Endothelial cell (in vitro differentiated cells): ENCODE measurements at regions not wholly inside any gene's neighbourhood (a gene's known extent, or its start where the extent isn't known, plus 50 kb on each side); places are given as distances from the start of the nearest gene placed in this dataset.

Experiments
- DNase-seq: peaks from one replicate; pipeline ENCODE4 v3.0.0; 2021; ENCODE audit warnings: low spot score
- H3K27ac Mint-ChIP-seq: one replicate; pipeline ENCODE4 v1.8.0; 2021; ENCODE audit warnings: mixed read lengths, inconsistent platforms; ENCODE audit not compliant: unreplicated experiment
- H3K27me3 Mint-ChIP-seq: one replicate; pipeline ENCODE4 v1.8.0; 2021; ENCODE audit warnings: mild to moderate bottlenecking, moderate library complexity, mixed read lengths, inconsistent platforms; ENCODE audit not compliant: unreplicated experiment
- H3K36me3 Mint-ChIP-seq: one replicate; pipeline ENCODE4 v1.8.0; 2021; ENCODE audit warnings: mild to moderate bottlenecking, low read depth, mixed read lengths, inconsistent platforms; ENCODE audit not compliant: unreplicated experiment
- H3K4me1 Mint-ChIP-seq: one replicate; pipeline ENCODE4 v1.8.0; 2021; ENCODE audit warnings: mild to moderate bottlenecking, mixed read lengths, inconsistent platforms; ENCODE audit not compliant: unreplicated experiment
- H3K4me3 Mint-ChIP-seq: one replicate; pipeline ENCODE4 v1.8.0; 2021; ENCODE audit warnings: mild to moderate bottlenecking, mixed read lengths, inconsistent platforms; ENCODE audit not compliant: unreplicated experiment
- H3K9me3 Mint-ChIP-seq: one replicate; pipeline ENCODE4 v1.8.0; 2021; ENCODE audit warnings: mixed read lengths, inconsistent platforms; ENCODE audit not compliant: unreplicated experiment
- TF ChIP-seq, protein P1 (sequence below): fragments of 200-600 bp; sonication (generic); IDR thresholded peaks from one replicate; pipeline ENCODE4 v1.5.0; 2021; ENCODE audit warnings: antibody characterized with exemption; ENCODE audit not compliant: unreplicated experiment

DNA sequence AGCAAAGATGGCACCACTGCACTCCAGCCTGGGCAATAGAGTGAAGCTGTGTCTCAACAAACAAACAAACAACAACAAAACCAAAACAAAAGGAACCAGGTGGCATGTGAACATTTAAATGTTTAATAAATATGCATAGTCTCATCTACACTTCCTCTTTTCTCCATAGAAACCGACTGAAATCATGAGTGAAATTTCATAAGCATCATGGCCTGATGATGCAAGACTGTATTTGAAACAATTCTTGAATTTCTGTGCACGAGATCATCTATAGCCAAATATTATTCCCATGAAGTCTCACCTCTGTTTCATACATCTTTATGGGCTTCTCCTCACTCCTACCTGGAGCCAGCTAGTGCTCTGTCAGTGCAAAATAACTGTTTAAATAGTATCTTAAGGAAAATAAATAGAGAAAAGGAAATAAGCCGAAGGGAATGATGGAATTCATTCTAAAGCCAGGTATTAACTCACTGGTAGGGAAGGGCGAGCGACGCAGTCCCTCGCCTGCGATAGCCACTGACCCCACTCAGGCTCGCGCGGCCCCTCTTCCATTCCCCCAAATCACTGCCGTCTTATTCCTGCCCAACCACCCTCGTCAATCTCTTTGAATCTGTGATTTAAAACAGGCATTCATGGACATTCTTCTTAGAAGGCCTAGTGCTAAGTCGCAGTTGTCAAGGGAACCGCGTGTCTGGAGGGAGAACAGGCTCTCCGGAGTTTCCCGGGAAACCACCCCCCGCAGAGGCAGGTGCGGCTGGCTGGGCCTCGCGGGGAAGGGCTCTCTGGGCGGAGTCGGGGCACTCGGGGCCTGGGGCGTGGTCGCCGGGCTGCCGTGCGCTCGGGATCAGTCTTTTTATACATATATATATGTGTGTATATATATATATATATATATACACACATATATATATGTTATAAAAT, 52.4 kb upstream of the TRIM2 start:
- Mint-ChIP-seq H3K36me3 (no peaks in the 10 kb centered on the region), H3K4me1 (peaks cover 10% of the 10 kb centered on the region), H3K9me3 (no peaks in the 10 kb centered on the region), H3K27ac (no peak overlapping the region), H3K27me3 (peaks cover 12% of the 10 kb centered on the region), H3K4me3 (no peak overlapping the region)
- DNase-seq, result peak; percentile 41
- TF ChIP-seq, protein P1, sequence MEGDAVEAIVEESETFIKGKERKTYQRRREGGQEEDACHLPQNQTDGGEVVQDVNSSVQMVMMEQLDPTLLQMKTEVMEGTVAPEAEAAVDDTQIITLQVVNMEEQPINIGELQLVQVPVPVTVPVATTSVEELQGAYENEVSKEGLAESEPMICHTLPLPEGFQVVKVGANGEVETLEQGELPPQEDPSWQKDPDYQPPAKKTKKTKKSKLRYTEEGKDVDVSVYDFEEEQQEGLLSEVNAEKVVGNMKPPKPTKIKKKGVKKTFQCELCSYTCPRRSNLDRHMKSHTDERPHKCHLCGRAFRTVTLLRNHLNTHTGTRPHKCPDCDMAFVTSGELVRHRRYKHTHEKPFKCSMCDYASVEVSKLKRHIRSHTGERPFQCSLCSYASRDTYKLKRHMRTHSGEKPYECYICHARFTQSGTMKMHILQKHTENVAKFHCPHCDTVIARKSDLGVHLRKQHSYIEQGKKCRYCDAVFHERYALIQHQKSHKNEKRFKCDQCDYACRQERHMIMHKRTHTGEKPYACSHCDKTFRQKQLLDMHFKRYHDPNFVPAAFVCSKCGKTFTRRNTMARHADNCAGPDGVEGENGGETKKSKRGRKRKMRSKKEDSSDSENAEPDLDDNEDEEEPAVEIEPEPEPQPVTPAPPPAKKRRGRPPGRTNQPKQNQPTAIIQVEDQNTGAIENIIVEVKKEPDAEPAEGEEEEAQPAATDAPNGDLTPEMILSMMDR, result no peak

DNA sequence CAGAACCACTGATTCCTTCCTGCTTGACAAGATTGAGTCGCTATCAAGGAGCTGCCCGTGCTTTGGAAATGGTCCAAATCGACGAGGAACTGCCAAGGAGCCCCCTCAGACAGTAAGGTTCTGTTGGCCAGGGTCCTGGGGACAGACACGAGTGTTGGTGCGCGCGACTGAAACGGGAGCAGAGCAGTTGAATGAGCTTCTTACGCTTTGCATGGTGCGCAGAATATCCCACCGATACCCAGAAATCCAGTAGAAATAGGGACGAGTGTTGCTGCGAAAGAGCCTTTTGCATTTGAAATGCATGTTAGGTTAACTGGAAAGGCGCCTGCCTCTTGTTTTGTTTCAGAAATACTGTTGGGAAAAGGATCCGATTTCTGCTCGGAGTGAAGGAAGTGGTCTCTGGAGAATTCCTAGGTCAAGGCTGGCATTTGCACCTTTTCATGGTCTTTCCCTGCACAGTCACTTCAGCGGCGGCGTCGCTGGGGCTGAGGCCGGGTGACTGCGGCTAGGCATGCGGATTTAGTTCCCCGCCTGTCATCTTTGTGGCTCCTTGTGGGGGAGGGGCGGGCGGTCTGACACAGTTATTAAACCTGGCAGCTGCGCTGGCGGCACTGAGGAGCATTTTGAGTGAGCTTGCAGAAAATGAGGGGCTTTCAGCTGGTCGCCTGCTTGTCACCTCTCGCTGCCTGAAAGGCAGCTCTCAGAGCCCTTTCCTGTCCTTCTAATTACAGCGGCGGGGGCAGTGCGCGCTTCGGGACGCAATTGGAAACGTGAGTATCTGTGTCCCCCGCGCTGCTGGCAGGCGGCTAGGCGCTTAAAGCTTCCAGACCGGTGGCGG, 51.5 kb upstream of the TRIM2 start:
- Mint-ChIP-seq H3K4me1 (peaks cover 10% of the 10 kb centered on the region), H3K9me3 (no peaks in the 10 kb centered on the region), H3K27me3 (peaks cover 12% of the 10 kb centered on the region), H3K36me3 (no peaks in the 10 kb centered on the region), H3K4me3 (peak overlapping the region; percentile 87), H3K27ac (no peak overlapping the region)
- peak; percentile 27 for DNase-seq
- TF ChIP-seq, protein P1, result no peak

DNA sequence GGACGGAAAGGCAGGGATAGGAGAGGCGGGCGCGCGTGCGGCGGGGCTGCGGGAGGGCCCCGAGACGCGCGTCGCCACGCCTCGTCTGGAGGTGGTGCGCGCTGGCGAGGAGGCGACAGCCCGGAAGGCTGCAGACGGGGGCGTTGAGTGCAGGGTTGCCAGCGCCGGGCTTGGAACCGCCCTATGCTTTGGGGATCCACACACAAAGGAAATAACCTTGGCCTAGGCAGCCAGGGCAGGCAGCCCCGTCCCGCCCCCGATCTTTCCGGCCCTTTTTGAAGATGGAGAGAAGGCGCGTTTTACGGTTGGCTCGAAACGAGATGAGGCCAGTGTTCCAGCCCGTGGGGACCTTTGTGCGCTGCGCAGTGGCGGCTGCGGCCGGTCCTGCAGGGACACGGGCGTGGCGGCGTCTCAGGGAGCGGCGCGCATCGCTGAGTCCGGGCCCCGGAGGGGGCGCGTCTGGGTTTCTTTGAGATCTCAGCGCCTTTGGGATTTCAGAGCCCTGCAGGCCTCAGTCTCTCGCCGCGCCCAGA, 50.8 kb upstream of the TRIM2 start:
- Mint-ChIP-seq H3K27me3 (peaks cover 12% of the 10 kb centered on the region), H3K4me1 (peaks cover 10% of the 10 kb centered on the region), H3K27ac (no peak overlapping the region), H3K4me3 (peak overlapping the region; percentile 87), H3K9me3 (no peaks in the 10 kb centered on the region), H3K36me3 (no peaks in the 10 kb centered on the region)
- DNase-seq, result peak; percentile 28
- TF ChIP-seq, protein P1, result no peak

DNA sequence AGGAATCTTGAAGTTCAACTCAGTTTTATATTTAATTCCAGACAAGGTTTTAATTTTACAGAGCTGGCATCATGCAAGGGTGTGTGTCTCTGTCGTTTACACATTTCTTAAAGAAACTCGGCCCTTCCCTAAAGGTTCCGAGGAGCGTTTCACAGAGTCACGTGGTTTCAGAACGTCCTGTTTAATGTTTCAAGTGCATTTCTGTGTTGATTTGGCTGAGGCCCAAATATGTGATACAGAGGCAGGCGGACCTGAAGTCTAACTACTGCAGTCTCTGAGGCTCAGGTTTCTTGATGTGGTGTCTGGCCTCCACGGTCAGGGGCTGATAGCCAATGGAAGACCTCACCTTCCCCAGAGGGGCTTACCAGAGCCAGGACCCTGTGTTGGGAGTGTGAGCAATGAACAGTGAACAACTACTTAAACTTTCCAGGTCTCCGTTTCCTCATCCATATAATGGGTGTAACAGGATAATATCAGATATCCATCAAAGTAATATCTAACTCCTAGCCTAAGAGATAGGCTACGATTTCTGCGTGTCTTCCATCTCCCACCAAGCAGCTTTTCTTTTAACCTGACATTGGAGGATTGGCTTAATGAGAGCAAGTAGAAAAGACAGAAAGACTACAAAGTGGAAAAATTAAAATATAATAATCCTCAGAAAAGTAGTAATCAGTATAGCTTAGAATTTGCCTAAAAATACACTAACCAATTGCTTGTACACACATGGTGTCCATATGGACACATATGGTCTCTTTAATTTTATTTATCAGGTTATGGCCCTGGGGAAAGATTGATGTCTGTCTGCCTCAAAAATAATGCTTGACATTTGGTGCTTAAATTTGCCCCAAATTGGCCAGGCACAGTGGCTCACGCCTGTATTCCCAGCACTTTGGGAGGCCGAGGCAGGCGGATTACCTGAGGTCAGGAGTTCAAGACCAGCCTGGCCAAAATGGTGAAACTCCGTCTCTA, 50.0 kb upstream of the TRIM2 start:
- Mint-ChIP-seq H3K36me3 (no peaks in the 10 kb centered on the region), H3K9me3 (no peaks in the 10 kb centered on the region), H3K4me3 (peak overlapping the region; percentile 82), H3K4me1 (peaks cover 10% of the 10 kb centered on the region), H3K27me3 (peaks cover 12% of the 10 kb centered on the region), H3K27ac (no peak overlapping the region)
- DNase-seq, result no peak
- TF ChIP-seq, protein P1, result no peak
